ENCODE measurements at regions not wholly inside any gene's neighbourhood (a gene's known extent, or its start where the extent isn't known, plus 50 kb on each side); places are given as distances from the start of the nearest gene placed in this dataset.

- ATAC-seq (ENCODE audit: low read depth) (no peak), DNase-seq (ENCODE audit: low spot score) (no peak)
- no peak overlapping the region for H3K27ac ChIP-seq (ENCODE audit: poor library complexity, severe bottlenecking)
- no peaks in the 10 kb centered on the region for H3K36me3 ChIP-seq (ENCODE audit: low read depth)
- TF ChIP-seq CTCF (IDR thresholded peaks at IDR 0.05; ENCODE audit: poor library complexity, severe bottlenecking): no peak
- H3K9me3 ChIP-seq (ENCODE audit: severe bottlenecking): no peaks in the 10 kb centered on the region
- no peaks in the 10 kb centered on the region for H3K27me3 ChIP-seq (ENCODE audit: insufficient read depth, poor library complexity, severe bottlenecking)
- no peaks in the 10 kb centered on the region for H3K4me1 ChIP-seq (ENCODE audit: insufficient read depth, poor library complexity, severe bottlenecking)
- H3K4me3 ChIP-seq (ENCODE audit: severe bottlenecking): no peak overlapping the region
Measured at GRCh38 chr1:87647430-87648177, 318.9 kb downstream of the LMO4 start.

GRCh38 chr1:87648323-87649119 is 319.8 kb downstream of the LMO4 start:
- TF ChIP-seq CTCF (IDR thresholded peaks at IDR 0.05; ENCODE audit: poor library complexity, severe bottlenecking): no peak
- Histone ChIP-seq H3K27me3 (ENCODE audit: insufficient read depth, poor library complexity, severe bottlenecking) (no peaks in the 10 kb centered on the region), H3K36me3 (ENCODE audit: low read depth) (no peaks in the 10 kb centered on the region), H3K4me3 (ENCODE audit: severe bottlenecking) (no peak overlapping the region), H3K4me1 (ENCODE audit: insufficient read depth, poor library complexity, severe bottlenecking) (no peaks in the 10 kb centered on the region), H3K27ac (ENCODE audit: poor library complexity, severe bottlenecking) (no peak overlapping the region), H3K9me3 (ENCODE audit: severe bottlenecking) (no peaks in the 10 kb centered on the region)
- DNase-seq (ENCODE audit: low spot score) (no peak), ATAC-seq (ENCODE audit: low read depth) (no peak)

- DNase-seq (ENCODE audit: low spot score) (no peak), ATAC-seq (ENCODE audit: low read depth) (no peak)
- no peaks in the 10 kb centered on the region for H3K9me3 ChIP-seq (ENCODE audit: severe bottlenecking)
- no peak for TF ChIP-seq CTCF (IDR thresholded peaks at IDR 0.05; ENCODE audit: poor library complexity, severe bottlenecking)
- H3K4me1 ChIP-seq (ENCODE audit: insufficient read depth, poor library complexity, severe bottlenecking): no peaks in the 10 kb centered on the region
- H3K4me3 ChIP-seq (ENCODE audit: severe bottlenecking): no peak overlapping the region
- no peaks in the 10 kb centered on the region for H3K36me3 ChIP-seq (ENCODE audit: low read depth)
- H3K27me3 ChIP-seq (ENCODE audit: insufficient read depth, poor library complexity, severe bottlenecking): no peaks in the 10 kb centered on the region
- no peak overlapping the region for H3K27ac ChIP-seq (ENCODE audit: poor library complexity, severe bottlenecking)
Measured at GRCh38 chr1:87650306-87650705, 321.6 kb downstream of the LMO4 start.

- no peak for TF ChIP-seq CTCF (IDR thresholded peaks at IDR 0.05; ENCODE audit: poor library complexity, severe bottlenecking)
- no peak overlapping the region for H3K27ac ChIP-seq (ENCODE audit: poor library complexity, severe bottlenecking)
- no peaks in the 10 kb centered on the region for H3K27me3 ChIP-seq (ENCODE audit: insufficient read depth, poor library complexity, severe bottlenecking)
- no peaks in the 10 kb centered on the region for H3K36me3 ChIP-seq (ENCODE audit: low read depth)
- no peak for DNase-seq (ENCODE audit: low spot score)
- no peak overlapping the region for H3K4me3 ChIP-seq (ENCODE audit: severe bottlenecking)
- no peaks in the 10 kb centered on the region for H3K9me3 ChIP-seq (ENCODE audit: severe bottlenecking)
- ATAC-seq (ENCODE audit: low read depth): no peak
- no peaks in the 10 kb centered on the region for H3K4me1 ChIP-seq (ENCODE audit: insufficient read depth, poor library complexity, severe bottlenecking)
Measured at GRCh38 chr1:87652176-87652575, 323.5 kb downstream of the LMO4 start.

GRCh38 chr1:87665151-87665550 is 336.5 kb downstream of the LMO4 start:
- TF ChIP-seq CTCF (IDR thresholded peaks at IDR 0.05; ENCODE audit: poor library complexity, severe bottlenecking): no peak
- Histone ChIP-seq H3K9me3 (ENCODE audit: severe bottlenecking) (no peaks in the 10 kb centered on the region), H3K27me3 (ENCODE audit: insufficient read depth, poor library complexity, severe bottlenecking) (no peaks in the 10 kb centered on the region), H3K4me3 (ENCODE audit: severe bottlenecking) (no peak overlapping the region), H3K4me1 (ENCODE audit: insufficient read depth, poor library complexity, severe bottlenecking) (no peaks in the 10 kb centered on the region), H3K27ac (ENCODE audit: poor library complexity, severe bottlenecking) (no peak overlapping the region), H3K36me3 (ENCODE audit: low read depth) (no peaks in the 10 kb centered on the region)
- DNase-seq (ENCODE audit: low spot score): no peak
- no peak for ATAC-seq (ENCODE audit: low read depth)

Data from RWPE2 (cell line).